ENCODE measurements at regions not wholly inside any gene's neighbourhood (a gene's known extent, or its start where the extent isn't known, plus 50 kb on each side); places are given as distances from the start of the nearest gene placed in this dataset.
"Not testable (repeated sequence)": the region's sequence is repeated elsewhere in the genome, so short reads cannot be mapped to it uniquely, and the experiment has no call there.

- H3K4me3 ChIP-seq (ENCODE audit: low read length): no peak overlapping the region
- no peaks in the 10 kb centered on the region for H3K9me3 ChIP-seq (ENCODE audit: insufficient read depth, low read length)
- H4K20me1 ChIP-seq (ENCODE audit: insufficient read depth, low read length): no peaks in the 10 kb centered on the region
- H3K9ac ChIP-seq (ENCODE audit: low read length): no peak overlapping the region
- no peaks in the 10 kb centered on the region for H3K4me1 ChIP-seq (ENCODE audit: low read length)
- TF ChIP-seq, protein P1, sequence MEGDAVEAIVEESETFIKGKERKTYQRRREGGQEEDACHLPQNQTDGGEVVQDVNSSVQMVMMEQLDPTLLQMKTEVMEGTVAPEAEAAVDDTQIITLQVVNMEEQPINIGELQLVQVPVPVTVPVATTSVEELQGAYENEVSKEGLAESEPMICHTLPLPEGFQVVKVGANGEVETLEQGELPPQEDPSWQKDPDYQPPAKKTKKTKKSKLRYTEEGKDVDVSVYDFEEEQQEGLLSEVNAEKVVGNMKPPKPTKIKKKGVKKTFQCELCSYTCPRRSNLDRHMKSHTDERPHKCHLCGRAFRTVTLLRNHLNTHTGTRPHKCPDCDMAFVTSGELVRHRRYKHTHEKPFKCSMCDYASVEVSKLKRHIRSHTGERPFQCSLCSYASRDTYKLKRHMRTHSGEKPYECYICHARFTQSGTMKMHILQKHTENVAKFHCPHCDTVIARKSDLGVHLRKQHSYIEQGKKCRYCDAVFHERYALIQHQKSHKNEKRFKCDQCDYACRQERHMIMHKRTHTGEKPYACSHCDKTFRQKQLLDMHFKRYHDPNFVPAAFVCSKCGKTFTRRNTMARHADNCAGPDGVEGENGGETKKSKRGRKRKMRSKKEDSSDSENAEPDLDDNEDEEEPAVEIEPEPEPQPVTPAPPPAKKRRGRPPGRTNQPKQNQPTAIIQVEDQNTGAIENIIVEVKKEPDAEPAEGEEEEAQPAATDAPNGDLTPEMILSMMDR (IDR thresholded peaks at IDR 0.05; ENCODE audit: low read depth, low read length): no peak
- no peak for TF ChIP-seq EZH2phosphoT487 (IDR thresholded peaks at IDR 0.05; ENCODE audit: low read depth)
- H3K27me3 ChIP-seq (ENCODE audit: low read depth, low read length): no peaks in the 10 kb centered on the region
- no peaks in the 10 kb centered on the region for H3K36me3 ChIP-seq (replicated peaks; ENCODE audit: low read depth, low read length)
- H3K27ac ChIP-seq (ENCODE audit: low read length): no peak overlapping the region
- no peaks in the 10 kb centered on the region for H3K79me2 ChIP-seq (ENCODE audit: low read length)
- H2AFZ ChIP-seq (ENCODE audit: low read depth, low read length): no peak overlapping the region
- H3K4me2 ChIP-seq (ENCODE audit: low read length): no peak overlapping the region
Observed at GRCh38 chr2:128613876-128614275, 295.2 kb upstream of the HS6ST1 start.

DNA sequence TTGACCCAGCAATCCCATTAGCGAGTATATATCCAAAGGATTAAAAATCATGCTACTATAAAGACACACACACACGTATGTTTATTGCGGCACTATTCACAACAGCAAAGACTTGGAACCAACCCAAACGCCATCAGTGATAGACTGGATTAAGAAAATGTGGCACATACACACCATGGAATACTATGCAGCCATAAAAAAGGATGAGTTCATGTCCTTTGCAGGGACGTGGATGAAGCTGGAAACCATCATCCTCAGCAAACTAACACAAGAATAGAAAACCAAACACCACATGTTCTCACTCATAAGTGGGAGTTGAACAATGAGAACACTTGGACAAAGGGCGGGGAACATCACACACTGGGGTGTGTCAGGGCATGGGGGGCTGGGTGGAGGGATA, 296.2 kb upstream of the HS6ST1 start:
- H3K4me1 ChIP-seq (ENCODE audit: low read length); H3K27me3 ChIP-seq (ENCODE audit: low read depth, low read length); H4K20me1 ChIP-seq (ENCODE audit: insufficient read depth, low read length); H3K27ac ChIP-seq (ENCODE audit: low read length); H3K79me2 ChIP-seq (ENCODE audit: low read length); H3K4me3 ChIP-seq (ENCODE audit: low read length); H3K9me3 ChIP-seq (ENCODE audit: insufficient read depth, low read length); H2AFZ ChIP-seq (ENCODE audit: low read depth, low read length); H3K9ac ChIP-seq (ENCODE audit: low read length); H3K4me2 ChIP-seq (ENCODE audit: low read length); H3K36me3 ChIP-seq (replicated peaks; ENCODE audit: low read depth, low read length): not testable (repeated sequence)

DNA sequence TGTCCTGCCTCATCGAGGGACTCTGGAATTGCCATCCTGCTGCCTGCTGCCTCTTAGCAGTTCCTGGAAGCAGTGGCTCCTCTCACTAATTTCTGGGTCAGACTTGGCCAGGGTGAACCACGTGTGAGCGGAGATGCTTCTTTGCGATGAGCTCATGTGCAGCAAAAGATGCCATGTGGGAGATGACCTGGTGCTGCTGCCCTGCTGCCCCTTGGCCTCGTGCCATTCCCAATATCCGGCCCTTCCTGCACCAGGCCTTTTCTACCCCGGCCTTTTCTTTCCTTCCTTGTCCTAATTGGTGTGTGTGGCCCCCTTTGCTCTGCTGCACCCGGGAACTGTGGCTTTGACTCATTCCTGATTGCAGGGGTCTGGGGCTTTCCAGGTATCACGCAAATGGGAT, 296.9 kb upstream of the HS6ST1 start:
- H3K79me2 ChIP-seq (ENCODE audit: low read length): no peaks in the 10 kb centered on the region
- no peak overlapping the region for H3K4me3 ChIP-seq (ENCODE audit: low read length)
- no peak overlapping the region for H3K27ac ChIP-seq (ENCODE audit: low read length)
- no peaks in the 10 kb centered on the region for H3K4me1 ChIP-seq (ENCODE audit: low read length)
- H4K20me1 ChIP-seq (ENCODE audit: insufficient read depth, low read length): no peaks in the 10 kb centered on the region
- no peak overlapping the region for H3K9ac ChIP-seq (ENCODE audit: low read length)
- H3K4me2 ChIP-seq (ENCODE audit: low read length): no peak overlapping the region
- H3K9me3 ChIP-seq (ENCODE audit: insufficient read depth, low read length): no peaks in the 10 kb centered on the region
- no peaks in the 10 kb centered on the region for H3K36me3 ChIP-seq (replicated peaks; ENCODE audit: low read depth, low read length)
- H3K27me3 ChIP-seq (ENCODE audit: low read depth, low read length): no peaks in the 10 kb centered on the region
- no peak overlapping the region for H2AFZ ChIP-seq (ENCODE audit: low read depth, low read length)
- no peak for TF ChIP-seq EZH2phosphoT487 (IDR thresholded peaks at IDR 0.05; ENCODE audit: low read depth)
- TF ChIP-seq, protein P1 (IDR thresholded peaks at IDR 0.05; ENCODE audit: low read depth, low read length): no peak

DNA sequence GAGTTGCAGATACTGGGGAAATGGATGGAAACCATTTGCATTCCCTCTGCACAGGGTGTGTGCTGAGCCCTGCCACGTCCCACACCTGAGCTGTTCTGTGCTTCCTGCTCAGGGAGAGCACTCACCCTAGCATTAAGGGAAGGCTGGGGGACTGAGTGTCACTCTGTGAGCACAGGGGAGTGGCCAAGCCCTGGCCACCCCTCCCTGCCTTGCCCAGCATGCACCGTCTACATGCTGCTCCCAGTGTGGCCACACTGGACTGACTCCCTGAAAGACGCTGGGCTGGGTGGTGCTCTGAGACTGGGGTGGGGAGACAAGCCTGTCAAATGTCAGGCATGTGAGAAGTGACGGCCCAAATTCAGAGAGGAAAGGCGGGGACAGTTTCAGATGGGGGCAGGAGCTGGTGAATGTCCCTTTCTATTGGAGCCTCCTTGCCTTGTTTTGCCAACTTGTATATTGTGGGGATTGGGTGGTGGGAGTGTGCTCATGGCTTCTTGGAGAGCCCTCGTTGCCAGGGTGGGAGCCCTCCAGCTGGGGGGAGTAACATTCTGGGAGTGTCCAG, 298.4 kb upstream of the HS6ST1 start:
- no peaks in the 10 kb centered on the region for H3K36me3 ChIP-seq (replicated peaks; ENCODE audit: low read depth, low read length)
- H3K27me3 ChIP-seq (ENCODE audit: low read depth, low read length): no peaks in the 10 kb centered on the region
- no peaks in the 10 kb centered on the region for H3K79me2 ChIP-seq (ENCODE audit: low read length)
- H3K9me3 ChIP-seq (ENCODE audit: insufficient read depth, low read length): no peaks in the 10 kb centered on the region
- no peak overlapping the region for H3K4me2 ChIP-seq (ENCODE audit: low read length)
- H3K27ac ChIP-seq (ENCODE audit: low read length): no peak overlapping the region
- no peaks in the 10 kb centered on the region for H3K4me1 ChIP-seq (ENCODE audit: low read length)
- H3K9ac ChIP-seq (ENCODE audit: low read length): no peak overlapping the region
- no peak overlapping the region for H3K4me3 ChIP-seq (ENCODE audit: low read length)
- TF ChIP-seq, protein P1 (IDR thresholded peaks at IDR 0.05; ENCODE audit: low read depth, low read length): no peak
- TF ChIP-seq EZH2phosphoT487 (IDR thresholded peaks at IDR 0.05; ENCODE audit: low read depth): no peak
- H2AFZ ChIP-seq (ENCODE audit: low read depth, low read length): no peak overlapping the region
- H4K20me1 ChIP-seq (ENCODE audit: insufficient read depth, low read length): no peaks in the 10 kb centered on the region

DNA sequence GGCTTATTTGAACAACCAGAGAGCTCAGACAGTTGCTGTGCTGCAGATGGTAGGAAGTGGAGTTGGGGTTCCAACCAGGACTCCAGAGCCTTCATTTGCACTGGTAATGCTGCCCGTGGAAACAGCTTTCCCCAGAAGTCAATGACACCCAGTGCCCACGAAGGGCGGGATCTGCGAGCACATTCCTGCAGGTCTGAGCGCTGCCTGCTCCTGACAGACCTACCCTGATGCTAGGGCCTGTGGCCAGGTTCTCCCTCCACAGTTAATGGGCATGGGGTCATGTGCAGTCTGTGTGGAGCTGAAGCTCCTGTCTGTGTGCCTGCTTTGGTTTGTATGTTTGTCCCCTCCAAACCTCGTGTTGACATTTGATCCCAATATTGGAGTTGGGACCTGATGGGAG, 299.0 kb upstream of the HS6ST1 start:
- Histone ChIP-seq H3K4me2 (ENCODE audit: low read length) (no peak overlapping the region), H3K79me2 (ENCODE audit: low read length) (no peaks in the 10 kb centered on the region), H3K4me3 (ENCODE audit: low read length) (no peak overlapping the region), H3K36me3 (replicated peaks; ENCODE audit: low read depth, low read length) (no peaks in the 10 kb centered on the region), H3K9ac (ENCODE audit: low read length) (no peak overlapping the region), H3K9me3 (ENCODE audit: insufficient read depth, low read length) (no peaks in the 10 kb centered on the region), H3K27me3 (ENCODE audit: low read depth, low read length) (no peaks in the 10 kb centered on the region), H2AFZ (ENCODE audit: low read depth, low read length) (no peak overlapping the region), H3K27ac (ENCODE audit: low read length) (no peak overlapping the region), H4K20me1 (ENCODE audit: insufficient read depth, low read length) (no peaks in the 10 kb centered on the region), H3K4me1 (ENCODE audit: low read length) (no peaks in the 10 kb centered on the region)
- no peak for TF ChIP-seq EZH2phosphoT487 (IDR thresholded peaks at IDR 0.05; ENCODE audit: low read depth)
- TF ChIP-seq, protein P1 (IDR thresholded peaks at IDR 0.05; ENCODE audit: low read depth, low read length): no peak
